Body of pancreas (tissue), 4 donors: ENCODE measurements at regions not wholly inside any gene's neighbourhood (a gene's known extent, or its start where the extent isn't known, plus 50 kb on each side); places are given as distances from the start of the nearest gene placed in this dataset.
A peak's percentile ranks its signal among the peaks of the same experiment; 100 is the strongest.

Source experiments
- ATAC-seq: fragments of 150-250 bp; one replicate; pipeline ENCODE4 v1.9.1; 2016
- DNase-seq, 4 donors: peaks; one replicate each; pipeline ENCODE4 v3.0.0-alpha.2; 2019
- H3K27ac ChIP-seq, 4 donors: fragments of 200-600 bp; sonication (generic); 1 replicate in 3 of 4; 2 replicates in 1 of 4; pipeline versions ENCODE4 v1.5.1 to v1.6.1; 2016 to 2019; ENCODE audit warnings: mild to moderate bottlenecking in 1 of 4, mixed read lengths in 1 of 4, moderate library complexity in 1 of 4
- H3K27me3 ChIP-seq, 2 donors: fragments of 200-600 bp; sonication (generic); one replicate each; pipeline ENCODE4 v1.6.0; 2016; ENCODE audit warnings: mild to moderate bottlenecking in 1 of 2
- H3K36me3 ChIP-seq, 2 donors: fragments of 200-600 bp; sonication (generic); replicated peaks in 1 of 2; 2 replicates each; pipeline ENCODE4 v1.5.1; 2016; ENCODE audit warnings: low read depth in 2 of 2; ENCODE audit not compliant: insufficient read depth in 1 of 2
- H3K4me1 ChIP-seq: fragments of 200-600 bp; sonication (generic); one replicate; pipeline ENCODE4 v1.6.0; 2016
- H3K4me3 ChIP-seq, 2 donors: fragments of 200-600 bp; sonication (generic); 1 replicate in 1 of 2; 2 replicates in 1 of 2; pipeline ENCODE4 v1.5.1; 2016 to 2019
- H3K9me3 ChIP-seq, 3 donors: fragments of 200-600 bp; sonication (generic); 1 replicate in 2 of 3; 2 replicates in 1 of 3; pipeline ENCODE4 v1.5.1; 2016
- POLR2A ChIP-seq, 3 donors: fragments of 450-650 bp; IDR thresholded peaks; one replicate each; pipeline ENCODE4 v1.6.1; 2016; ENCODE audit warnings: antibody characterized with exemption in 3 of 3, mild to moderate bottlenecking in 2 of 3
- WGBS, 2 donors: methylation state at CpG; one replicate each; pipeline ENCODE4 v1.1.5; 2017; 5-methylcytosine and 5-hydroxymethylcytosine counted together
- intact Hi-C: fragments of 100-400 bp; cut with DNase I; formaldehyde crosslinking; loops from one replicate; pipeline ENCODE4 v1.15.1; 2023
- TF ChIP-seq, protein P1 (sequence below), 7 experiments: fragments of 450-650 bp in 4 of 7; fragments of 200-600 bp in 3 of 7; sonication (generic) in 3 of 7; IDR thresholded peaks; one replicate each; pipeline ENCODE4 v1.5.1; 2016 to 2019; ENCODE audit warnings: antibody characterized with exemption in 7 of 7

- DNase-seq (peak in 2 of 4 donors; percentile 22 to 33), ATAC-seq (peak; percentile 59)
- H3K4me1 ChIP-seq = no peaks in the 10 kb centered on the region
- no peak overlapping the region for H3K27ac ChIP-seq
- 42 to 47% methylated on average over 7 of the region's 7 CpGs for WGBS, 2 donors
- no peaks in the 10 kb centered on the region for H3K36me3 ChIP-seq
- H3K9me3 ChIP-seq = no peaks in the 10 kb centered on the region
- no peaks in the 10 kb centered on the region for H3K27me3 ChIP-seq
- intact Hi-C loops = no loop called here
- TF ChIP-seq, protein P1, sequence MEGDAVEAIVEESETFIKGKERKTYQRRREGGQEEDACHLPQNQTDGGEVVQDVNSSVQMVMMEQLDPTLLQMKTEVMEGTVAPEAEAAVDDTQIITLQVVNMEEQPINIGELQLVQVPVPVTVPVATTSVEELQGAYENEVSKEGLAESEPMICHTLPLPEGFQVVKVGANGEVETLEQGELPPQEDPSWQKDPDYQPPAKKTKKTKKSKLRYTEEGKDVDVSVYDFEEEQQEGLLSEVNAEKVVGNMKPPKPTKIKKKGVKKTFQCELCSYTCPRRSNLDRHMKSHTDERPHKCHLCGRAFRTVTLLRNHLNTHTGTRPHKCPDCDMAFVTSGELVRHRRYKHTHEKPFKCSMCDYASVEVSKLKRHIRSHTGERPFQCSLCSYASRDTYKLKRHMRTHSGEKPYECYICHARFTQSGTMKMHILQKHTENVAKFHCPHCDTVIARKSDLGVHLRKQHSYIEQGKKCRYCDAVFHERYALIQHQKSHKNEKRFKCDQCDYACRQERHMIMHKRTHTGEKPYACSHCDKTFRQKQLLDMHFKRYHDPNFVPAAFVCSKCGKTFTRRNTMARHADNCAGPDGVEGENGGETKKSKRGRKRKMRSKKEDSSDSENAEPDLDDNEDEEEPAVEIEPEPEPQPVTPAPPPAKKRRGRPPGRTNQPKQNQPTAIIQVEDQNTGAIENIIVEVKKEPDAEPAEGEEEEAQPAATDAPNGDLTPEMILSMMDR (IDR thresholded peaks at IDR 0.05) = no peak
- no peak for TF ChIP-seq POLR2A (IDR thresholded peaks at IDR 0.05)
- H3K4me3 ChIP-seq = no peak overlapping the region
Observed at GRCh38 chr5:8843771-8844170, 702.1 kb downstream of the SEMA5A start.

DNA sequence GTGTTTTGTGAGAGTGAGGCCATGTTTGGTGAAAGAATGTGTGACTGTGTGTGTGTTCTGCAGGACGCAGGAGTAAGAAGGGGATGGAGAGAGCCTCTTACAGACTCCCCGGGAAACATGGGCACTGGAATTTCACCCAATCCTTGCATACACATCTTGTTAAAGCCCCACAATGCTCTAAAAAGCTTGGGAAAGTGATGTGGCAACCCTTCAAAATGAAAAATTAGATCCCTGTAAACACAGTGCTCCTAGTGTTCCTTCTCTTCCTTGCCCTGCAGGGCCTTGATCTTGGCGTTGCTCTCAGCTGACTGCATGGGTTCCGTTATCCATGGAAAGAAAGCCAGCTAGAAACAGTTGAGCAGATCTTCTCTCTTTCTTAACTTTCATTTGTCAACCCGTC lies 701.7 kb downstream of the SEMA5A start:
- no peak for ATAC-seq
- intact Hi-C loops = no loop called here
- no peaks in the 10 kb centered on the region for H3K27me3 ChIP-seq
- no peaks in the 10 kb centered on the region for H3K36me3 ChIP-seq
- DNase-seq = no peak
- H3K9me3 ChIP-seq = no peaks in the 10 kb centered on the region
- H3K4me3 ChIP-seq = no peak overlapping the region
- 52 to 59% methylated on average over 5 of the region's 5 CpGs for WGBS, 2 donors
- no peaks in the 10 kb centered on the region for H3K4me1 ChIP-seq
- no peak for TF ChIP-seq POLR2A (IDR thresholded peaks at IDR 0.05)
- TF ChIP-seq, protein P1 (IDR thresholded peaks at IDR 0.05) = no peak
- no peak overlapping the region for H3K27ac ChIP-seq

DNA sequence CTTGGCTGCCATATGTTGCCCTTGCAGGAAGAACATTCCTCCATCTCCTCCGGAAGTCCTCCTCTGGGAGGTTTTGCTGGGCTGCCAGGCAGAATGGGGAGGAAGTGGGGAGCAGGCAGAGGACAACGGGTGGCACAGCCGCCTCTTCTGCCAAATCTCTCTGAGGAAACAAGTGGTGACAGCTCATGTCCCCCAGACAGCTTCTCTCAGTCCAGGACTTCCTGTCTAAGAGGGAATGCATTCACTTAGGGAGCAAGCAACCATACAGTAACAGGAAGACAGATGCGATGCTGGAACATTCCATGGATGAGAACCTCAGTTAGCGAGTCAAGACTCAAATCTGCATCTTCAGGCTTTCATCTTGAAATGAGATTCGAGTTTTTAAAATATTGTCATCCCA lies 701.0 kb downstream of the SEMA5A start:
- intact Hi-C loops = no loop called here
- 63 to 73% methylated on average over 6 of the region's 6 CpGs for WGBS, 2 donors
- H3K4me1 ChIP-seq = no peaks in the 10 kb centered on the region
- H3K27me3 ChIP-seq = no peaks in the 10 kb centered on the region
- H3K36me3 ChIP-seq = no peaks in the 10 kb centered on the region
- no peaks in the 10 kb centered on the region for H3K9me3 ChIP-seq
- no peak for TF ChIP-seq POLR2A (IDR thresholded peaks at IDR 0.05)
- TF ChIP-seq, protein P1 (IDR thresholded peaks at IDR 0.05) = no peak
- H3K27ac ChIP-seq = no peak overlapping the region
- H3K4me3 ChIP-seq = no peak overlapping the region
- DNase-seq = no peak
- ATAC-seq = no peak

- H3K27me3 ChIP-seq = no peaks in the 10 kb centered on the region
- no peak overlapping the region for H3K4me3 ChIP-seq
- ATAC-seq (no peak), DNase-seq (no peak)
- H3K9me3 ChIP-seq = no peaks in the 10 kb centered on the region
- 51% methylated on average over 5 of the region's 5 CpGs for WGBS, 2 donors
- no peaks in the 10 kb centered on the region for H3K36me3 ChIP-seq
- H3K4me1 ChIP-seq = no peaks in the 10 kb centered on the region
- no peak for TF ChIP-seq POLR2A (IDR thresholded peaks at IDR 0.05)
- TF ChIP-seq, protein P1 (IDR thresholded peaks at IDR 0.05) = no peak
- H3K27ac ChIP-seq = no peak overlapping the region
- intact Hi-C loops = no loop called here
Observed at GRCh38 chr5:8845296-8845695, 700.6 kb downstream of the SEMA5A start.

DNA sequence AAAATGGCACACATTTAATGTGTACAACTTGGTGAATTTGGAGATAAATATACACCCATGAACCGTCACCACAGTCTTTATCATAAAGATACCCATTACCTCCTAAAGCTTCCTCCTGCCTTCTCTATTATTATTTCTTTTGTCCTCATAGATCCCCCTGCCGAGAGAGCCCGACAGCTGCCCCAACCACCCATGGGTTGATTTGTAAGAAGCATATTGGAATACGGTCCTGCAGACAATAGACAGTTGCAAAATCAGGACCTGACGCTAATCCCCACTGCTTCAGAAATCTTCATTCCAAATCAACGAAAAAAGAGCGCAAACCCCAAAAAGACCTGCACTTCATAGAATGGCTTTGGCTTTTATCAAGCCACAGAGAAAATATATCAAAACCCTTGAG lies 697.5 kb downstream of the SEMA5A start:
- WGBS, 2 donors = 69 to 72% methylated on average over 7 of the region's 7 CpGs
- Histone ChIP-seq H3K36me3 (no peaks in the 10 kb centered on the region), H3K4me1 (no peaks in the 10 kb centered on the region), H3K9me3 (no peaks in the 10 kb centered on the region), H3K27me3 (no peaks in the 10 kb centered on the region), H3K27ac (no peak overlapping the region), H3K4me3 (no peak overlapping the region)
- TF ChIP-seq POLR2A (IDR thresholded peaks at IDR 0.05) = no peak
- TF ChIP-seq, protein P1 (IDR thresholded peaks at IDR 0.05) = no peak
- DNase-seq = no peak
- intact Hi-C loops = no loop called here
- ATAC-seq = no peak
